ENCODE measurements at regions not wholly inside any gene's neighbourhood (a gene's known extent, or its start where the extent isn't known, plus 50 kb on each side); places are given as distances from the start of the nearest gene placed in this dataset.
"Not testable (repeated sequence)": the region's sequence is repeated elsewhere in the genome, so short reads cannot be mapped to it uniquely, and the experiment has no call there.

- TF ChIP-seq, protein P1, sequence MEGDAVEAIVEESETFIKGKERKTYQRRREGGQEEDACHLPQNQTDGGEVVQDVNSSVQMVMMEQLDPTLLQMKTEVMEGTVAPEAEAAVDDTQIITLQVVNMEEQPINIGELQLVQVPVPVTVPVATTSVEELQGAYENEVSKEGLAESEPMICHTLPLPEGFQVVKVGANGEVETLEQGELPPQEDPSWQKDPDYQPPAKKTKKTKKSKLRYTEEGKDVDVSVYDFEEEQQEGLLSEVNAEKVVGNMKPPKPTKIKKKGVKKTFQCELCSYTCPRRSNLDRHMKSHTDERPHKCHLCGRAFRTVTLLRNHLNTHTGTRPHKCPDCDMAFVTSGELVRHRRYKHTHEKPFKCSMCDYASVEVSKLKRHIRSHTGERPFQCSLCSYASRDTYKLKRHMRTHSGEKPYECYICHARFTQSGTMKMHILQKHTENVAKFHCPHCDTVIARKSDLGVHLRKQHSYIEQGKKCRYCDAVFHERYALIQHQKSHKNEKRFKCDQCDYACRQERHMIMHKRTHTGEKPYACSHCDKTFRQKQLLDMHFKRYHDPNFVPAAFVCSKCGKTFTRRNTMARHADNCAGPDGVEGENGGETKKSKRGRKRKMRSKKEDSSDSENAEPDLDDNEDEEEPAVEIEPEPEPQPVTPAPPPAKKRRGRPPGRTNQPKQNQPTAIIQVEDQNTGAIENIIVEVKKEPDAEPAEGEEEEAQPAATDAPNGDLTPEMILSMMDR (IDR thresholded peaks at IDR 0.05): no peak
- TF ChIP-seq ZC3H11A (IDR thresholded peaks at IDR 0.05) (no peak), HOXA7 (CRISPR knock-in tag; IDR thresholded peaks at IDR 0.05) (no peak), EHF (CRISPR knock-in tag; IDR thresholded peaks at IDR 0.05) (no peak), NFE2L2 (conservative IDR thresholded peaks at IDR 0.05; ENCODE audit: low read length) (no peak), JUNB (IDR thresholded peaks at IDR 0.05) (no peak), RNF2 (IDR thresholded peaks at IDR 0.05; ENCODE audit: borderline replicate concordance, low read depth) (no peak), FOXS1 (CRISPR knock-in tag; IDR thresholded peaks at IDR 0.05) (no peak), CBX8 (IDR thresholded peaks at IDR 0.05) (no peak), RCOR1 (IDR thresholded peaks at IDR 0.05; ENCODE audit: low read depth, low read length) (no peak)
- TF ChIP-seq, protein P2, sequence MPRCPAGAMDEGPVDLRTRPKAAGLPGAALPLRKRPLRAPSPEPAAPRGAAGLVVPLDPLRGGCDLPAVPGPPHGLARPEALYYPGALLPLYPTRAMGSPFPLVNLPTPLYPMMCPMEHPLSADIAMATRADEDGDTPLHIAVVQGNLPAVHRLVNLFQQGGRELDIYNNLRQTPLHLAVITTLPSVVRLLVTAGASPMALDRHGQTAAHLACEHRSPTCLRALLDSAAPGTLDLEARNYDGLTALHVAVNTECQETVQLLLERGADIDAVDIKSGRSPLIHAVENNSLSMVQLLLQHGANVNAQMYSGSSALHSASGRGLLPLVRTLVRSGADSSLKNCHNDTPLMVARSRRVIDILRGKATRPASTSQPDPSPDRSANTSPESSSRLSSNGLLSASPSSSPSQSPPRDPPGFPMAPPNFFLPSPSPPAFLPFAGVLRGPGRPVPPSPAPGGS (IDR thresholded peaks at IDR 0.05): no peak
Measured at GRCh38 chr12:46628176-46628575, 197.6 kb downstream of the SLC38A4 start (continued).

GRCh38 chr12:46627686-46628085, 198.1 kb downstream of the SLC38A4 start:
- H3K4me3 ChIP-seq: no peak overlapping the region

GRCh38 chr12:46619474-46619873, 206.3 kb downstream of the SLC38A4 start:
- H3K4me3 ChIP-seq; H3K4me2 ChIP-seq; H3K4me1 ChIP-seq; CTCF ChIA-PET; ATAC-seq; POLR2A ChIA-PET; H3K9me3 ChIP-seq; FAIRE-seq; DNase-seq (ENCODE audit: low read depth in 1 of 2, low spot score in 1 of 2); H3K27ac ChIP-seq: not testable (repeated sequence)
- 59% methylated on average over 5 of the region's 5 CpGs for WGBS (ENCODE audit: missing lambda C conversion rate)

More at GRCh38 chr12:46627686-46628085, 198.1 kb downstream of the SLC38A4 start:
- ChIA-PET POLR2A (no interaction called here), CTCF (no interaction called here)
- no peak for ATAC-seq
- TF ChIP-seq FOSB (CRISPR knock-in tag; IDR thresholded peaks at IDR 0.05) (no peak), ZC3H11A (IDR thresholded peaks at IDR 0.05) (no peak), NPAS2 (CRISPR knock-in tag; IDR thresholded peaks at IDR 0.05; ENCODE audit: borderline replicate concordance) (no peak), CHD2 (IDR thresholded peaks at IDR 0.05; ENCODE audit: low read length, partially characterized antibody) (no peak), FOSL2 (IDR thresholded peaks at IDR 0.05) (no peak), FOSL2 (CRISPR knock-in tag; IDR thresholded peaks at IDR 0.05) (no peak), HDAC2 (IDR thresholded peaks at IDR 0.05) (no peak), NR3C1 (IDR thresholded peaks at IDR 0.05) (no peak)
- TF ChIP-seq, protein P3, sequence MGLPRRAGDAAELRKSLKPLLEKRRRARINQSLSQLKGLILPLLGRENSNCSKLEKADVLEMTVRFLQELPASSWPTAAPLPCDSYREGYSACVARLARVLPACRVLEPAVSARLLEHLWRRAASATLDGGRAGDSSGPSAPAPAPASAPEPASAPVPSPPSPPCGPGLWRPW (IDR thresholded peaks at IDR 0.05): no peak
- TF ChIP-seq, protein P4, sequence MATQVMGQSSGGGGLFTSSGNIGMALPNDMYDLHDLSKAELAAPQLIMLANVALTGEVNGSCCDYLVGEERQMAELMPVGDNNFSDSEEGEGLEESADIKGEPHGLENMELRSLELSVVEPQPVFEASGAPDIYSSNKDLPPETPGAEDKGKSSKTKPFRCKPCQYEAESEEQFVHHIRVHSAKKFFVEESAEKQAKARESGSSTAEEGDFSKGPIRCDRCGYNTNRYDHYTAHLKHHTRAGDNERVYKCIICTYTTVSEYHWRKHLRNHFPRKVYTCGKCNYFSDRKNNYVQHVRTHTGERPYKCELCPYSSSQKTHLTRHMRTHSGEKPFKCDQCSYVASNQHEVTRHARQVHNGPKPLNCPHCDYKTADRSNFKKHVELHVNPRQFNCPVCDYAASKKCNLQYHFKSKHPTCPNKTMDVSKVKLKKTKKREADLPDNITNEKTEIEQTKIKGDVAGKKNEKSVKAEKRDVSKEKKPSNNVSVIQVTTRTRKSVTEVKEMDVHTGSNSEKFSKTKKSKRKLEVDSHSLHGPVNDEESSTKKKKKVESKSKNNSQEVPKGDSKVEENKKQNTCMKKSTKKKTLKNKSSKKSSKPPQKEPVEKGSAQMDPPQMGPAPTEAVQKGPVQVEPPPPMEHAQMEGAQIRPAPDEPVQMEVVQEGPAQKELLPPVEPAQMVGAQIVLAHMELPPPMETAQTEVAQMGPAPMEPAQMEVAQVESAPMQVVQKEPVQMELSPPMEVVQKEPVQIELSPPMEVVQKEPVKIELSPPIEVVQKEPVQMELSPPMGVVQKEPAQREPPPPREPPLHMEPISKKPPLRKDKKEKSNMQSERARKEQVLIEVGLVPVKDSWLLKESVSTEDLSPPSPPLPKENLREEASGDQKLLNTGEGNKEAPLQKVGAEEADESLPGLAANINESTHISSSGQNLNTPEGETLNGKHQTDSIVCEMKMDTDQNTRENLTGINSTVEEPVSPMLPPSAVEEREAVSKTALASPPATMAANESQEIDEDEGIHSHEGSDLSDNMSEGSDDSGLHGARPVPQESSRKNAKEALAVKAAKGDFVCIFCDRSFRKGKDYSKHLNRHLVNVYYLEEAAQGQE (IDR thresholded peaks at IDR 0.05): no peak
- no peak for DNase-seq (ENCODE audit: low read depth in 1 of 2, low spot score in 1 of 2)
- no peak for FAIRE-seq
- 82% methylated on average over 3 of the region's 3 CpGs for WGBS (ENCODE audit: missing lambda C conversion rate)
- no peak overlapping the region for H3K4me2 ChIP-seq
- 0 out of 3 replicates have a peak, but pooled peaks cover 4% of the 10 kb centered on the region for H3K4me1 ChIP-seq
- H3K27ac ChIP-seq: no peak overlapping the region
- H3K9me3 ChIP-seq: no peaks in the 10 kb centered on the region

GRCh38 chr12:46617737-46618136, 208.1 kb downstream of the SLC38A4 start:
- H3K4me3 ChIP-seq; ATAC-seq; POLR2A ChIA-PET; H3K9me3 ChIP-seq; H3K27ac ChIP-seq; CTCF ChIA-PET; FAIRE-seq; DNase-seq (ENCODE audit: low read depth in 1 of 2, low spot score in 1 of 2); H3K4me2 ChIP-seq; H3K4me1 ChIP-seq: not testable (repeated sequence)
- WGBS (ENCODE audit: missing lambda C conversion rate): 76% methylated on average over 11 of the region's 11 CpGs

Data from A549 (cell line).